T-helper 2 cell (primary cell): ENCODE measurements at regions not wholly inside any gene's neighbourhood (a gene's known extent, or its start where the extent isn't known, plus 50 kb on each side); places are given as distances from the start of the nearest gene placed in this dataset.
"Not testable (repeated sequence)": the region's sequence is repeated elsewhere in the genome, so short reads cannot be mapped to it uniquely, and the experiment has no call there.

Experiments used
- DNase-seq, 5 experiments: peaks; one replicate each; pipeline versions ENCODE4 v3.0.0 to v3.0.0-alpha.2; 2012 to 2022

DNA sequence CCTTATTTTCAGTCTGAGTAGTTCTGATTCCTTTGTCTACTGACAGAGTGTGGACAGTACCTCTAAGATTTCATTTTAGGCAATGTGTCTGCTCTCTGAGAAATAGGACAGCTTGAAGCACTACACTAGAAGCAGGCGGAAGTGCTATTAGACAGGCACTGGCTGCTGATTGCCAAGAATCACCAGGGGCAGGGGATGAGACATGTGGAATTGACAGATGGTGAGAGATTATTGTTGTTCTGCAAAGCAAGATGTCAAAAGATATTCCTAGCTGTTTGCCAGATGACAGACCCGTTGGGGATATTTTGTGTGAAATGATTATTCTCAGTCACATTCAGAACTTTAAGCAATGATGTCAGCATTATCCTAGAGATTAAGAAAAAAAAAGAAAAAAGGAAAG is 323.3 kb downstream of the ANKRD30B start:
- not testable (repeated sequence) for DNase-seq
